Neural crest cell (in vitro differentiated cells): ENCODE measurements at regions not wholly inside any gene's neighbourhood (a gene's known extent, or its start where the extent isn't known, plus 50 kb on each side); places are given as distances from the start of the nearest gene placed in this dataset.

Experiments
- DNase-seq: peaks from one replicate; pipeline ENCODE4 v3.0.0; 2021; ENCODE audit warnings: low read depth, mixed read lengths, low spot score
- H3K27ac Mint-ChIP-seq: one replicate; pipeline ENCODE4 v1.8.0; 2021; ENCODE audit warnings: mild to moderate bottlenecking, mixed read lengths; ENCODE audit not compliant: unreplicated experiment
- H3K27me3 Mint-ChIP-seq: 2 replicates; pipeline ENCODE4 v1.8.0; 2021; ENCODE audit warnings: low read depth, mild to moderate bottlenecking, mixed read lengths
- H3K36me3 Mint-ChIP-seq: 2 replicates; pipeline ENCODE4 v1.8.0; 2021; ENCODE audit warnings: low read depth, mild to moderate bottlenecking, mixed read lengths
- H3K4me1 Mint-ChIP-seq: 2 replicates; pipeline ENCODE4 v1.8.0; 2021; ENCODE audit warnings: mixed read lengths
- H3K4me3 Mint-ChIP-seq: one replicate; pipeline ENCODE4 v1.8.0; 2021; ENCODE audit warnings: mild to moderate bottlenecking, mixed read lengths
- H3K9me3 Mint-ChIP-seq: 2 replicates; pipeline ENCODE4 v1.8.0; 2021; ENCODE audit warnings: mixed read lengths
- TF ChIP-seq, protein P1 (sequence below): fragments of 200-600 bp; sonication (generic); conservative IDR thresholded peaks from 2 replicates; pipeline ENCODE4 v1.5.0; 2021; ENCODE audit warnings: antibody characterized with exemption, mild to moderate bottlenecking

DNA sequence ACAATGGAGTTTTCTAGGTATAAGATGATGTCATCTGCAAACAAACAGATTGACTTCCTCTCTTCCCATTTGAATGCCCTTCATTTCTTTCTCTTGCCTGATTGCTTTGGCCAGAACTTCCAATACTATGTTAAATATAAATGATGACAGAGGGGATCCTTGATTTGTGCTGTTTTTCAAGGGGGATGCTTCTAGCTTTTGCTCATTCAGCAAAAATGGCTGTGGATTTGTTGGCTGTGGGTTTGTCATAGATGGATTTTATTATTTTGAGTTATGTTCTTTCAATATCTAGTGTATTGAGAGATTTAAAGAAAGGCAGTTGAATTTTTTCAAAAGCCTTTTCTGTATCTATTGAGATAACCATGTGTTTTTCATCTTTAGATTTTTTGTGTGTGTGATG is 662.4 kb upstream of the EYS start:
- peaks cover 3% of the 10 kb centered on the region for H3K36me3 Mint-ChIP-seq
- peaks cover 6% of the 10 kb centered on the region for H3K9me3 Mint-ChIP-seq
- no peak for DNase-seq
- no peak overlapping the region for H3K4me3 Mint-ChIP-seq
- TF ChIP-seq, protein P1, sequence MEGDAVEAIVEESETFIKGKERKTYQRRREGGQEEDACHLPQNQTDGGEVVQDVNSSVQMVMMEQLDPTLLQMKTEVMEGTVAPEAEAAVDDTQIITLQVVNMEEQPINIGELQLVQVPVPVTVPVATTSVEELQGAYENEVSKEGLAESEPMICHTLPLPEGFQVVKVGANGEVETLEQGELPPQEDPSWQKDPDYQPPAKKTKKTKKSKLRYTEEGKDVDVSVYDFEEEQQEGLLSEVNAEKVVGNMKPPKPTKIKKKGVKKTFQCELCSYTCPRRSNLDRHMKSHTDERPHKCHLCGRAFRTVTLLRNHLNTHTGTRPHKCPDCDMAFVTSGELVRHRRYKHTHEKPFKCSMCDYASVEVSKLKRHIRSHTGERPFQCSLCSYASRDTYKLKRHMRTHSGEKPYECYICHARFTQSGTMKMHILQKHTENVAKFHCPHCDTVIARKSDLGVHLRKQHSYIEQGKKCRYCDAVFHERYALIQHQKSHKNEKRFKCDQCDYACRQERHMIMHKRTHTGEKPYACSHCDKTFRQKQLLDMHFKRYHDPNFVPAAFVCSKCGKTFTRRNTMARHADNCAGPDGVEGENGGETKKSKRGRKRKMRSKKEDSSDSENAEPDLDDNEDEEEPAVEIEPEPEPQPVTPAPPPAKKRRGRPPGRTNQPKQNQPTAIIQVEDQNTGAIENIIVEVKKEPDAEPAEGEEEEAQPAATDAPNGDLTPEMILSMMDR = no peak
- H3K4me1 Mint-ChIP-seq = no peaks in the 10 kb centered on the region
- H3K27me3 Mint-ChIP-seq = no peaks in the 10 kb centered on the region
- H3K27ac Mint-ChIP-seq = no peak overlapping the region

DNA sequence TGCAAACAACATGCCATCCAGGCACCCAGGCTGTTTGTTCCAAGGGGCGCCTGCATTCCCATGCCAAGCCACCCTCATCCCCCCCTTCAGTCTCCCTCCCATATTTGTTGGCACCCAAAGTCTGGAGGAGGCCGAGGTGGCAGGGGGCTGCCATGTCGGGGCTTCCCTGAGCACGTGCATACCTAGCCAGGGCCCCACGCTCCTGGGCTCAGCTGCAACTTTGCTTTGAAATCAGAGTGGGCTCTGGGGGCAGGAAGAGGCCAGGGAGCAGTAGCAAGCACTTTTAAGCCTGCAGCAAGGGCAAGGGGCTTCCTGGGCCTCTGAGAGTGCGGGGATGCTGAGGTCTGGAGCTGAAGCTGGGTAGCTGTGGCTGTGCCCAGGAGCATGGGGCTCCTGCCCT is 655.9 kb upstream of the EYS start:
- Mint-ChIP-seq H3K36me3 (no peaks in the 10 kb centered on the region), H3K4me1 (no peaks in the 10 kb centered on the region)
- no peak for DNase-seq

DNA sequence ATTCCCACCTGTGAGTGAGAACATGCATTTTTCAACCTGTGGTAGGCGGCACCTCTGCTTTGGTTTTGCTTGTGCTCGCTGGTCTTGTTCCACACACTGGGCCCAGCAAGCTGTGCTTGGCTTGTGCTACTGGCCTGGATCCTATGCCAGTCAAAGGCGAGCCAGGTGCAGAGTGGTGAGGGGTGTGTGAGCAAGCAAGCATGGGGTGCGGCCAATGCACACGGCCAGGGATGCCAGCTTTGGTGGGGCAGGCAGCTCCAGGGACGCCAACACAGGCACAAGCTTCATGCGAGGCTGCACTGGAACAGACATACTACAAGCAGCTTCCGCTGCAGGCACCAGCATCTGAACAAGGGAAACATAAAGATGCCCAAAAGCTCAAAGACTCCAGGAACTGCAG is 654.9 kb upstream of the EYS start:
- TF ChIP-seq, protein P1 = no peak
- no peak overlapping the region for H3K4me3 Mint-ChIP-seq
- no peaks in the 10 kb centered on the region for H3K36me3 Mint-ChIP-seq
- H3K27ac Mint-ChIP-seq = no peak overlapping the region
- no peak for DNase-seq
- H3K27me3 Mint-ChIP-seq = no peaks in the 10 kb centered on the region
- no peaks in the 10 kb centered on the region for H3K4me1 Mint-ChIP-seq
- no peaks in the 10 kb centered on the region for H3K9me3 Mint-ChIP-seq

More for the DNA sequence above, 655.9 kb upstream of the EYS start:
- H3K27ac Mint-ChIP-seq = no peak overlapping the region
- no peaks in the 10 kb centered on the region for H3K9me3 Mint-ChIP-seq
- TF ChIP-seq, protein P1 = no peak
- H3K27me3 Mint-ChIP-seq = no peaks in the 10 kb centered on the region
- H3K4me3 Mint-ChIP-seq = no peak overlapping the region

DNA sequence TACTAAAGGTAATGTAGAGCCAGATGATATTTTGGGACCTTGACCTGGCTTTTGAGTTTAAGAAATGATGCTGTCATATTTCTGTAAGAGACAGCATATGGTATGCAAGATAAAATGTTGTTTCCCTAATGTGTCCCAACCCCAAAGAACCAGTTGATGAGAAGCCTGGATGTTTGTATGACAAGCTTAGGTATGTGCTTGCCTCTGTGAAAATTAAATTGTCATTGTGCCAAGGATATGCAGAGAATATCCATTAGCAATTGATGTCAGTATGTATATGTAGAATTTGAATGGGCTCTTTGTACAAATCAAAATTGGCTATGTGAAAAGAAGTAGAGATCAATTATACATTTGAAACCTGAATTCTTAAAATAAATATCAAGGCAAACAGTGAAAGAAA is 650.8 kb upstream of the EYS start:
- no peak overlapping the region for H3K27ac Mint-ChIP-seq
- H3K9me3 Mint-ChIP-seq = no peaks in the 10 kb centered on the region
- H3K27me3 Mint-ChIP-seq = no peaks in the 10 kb centered on the region
- TF ChIP-seq, protein P1 = no peak
- DNase-seq = no peak
- H3K36me3 Mint-ChIP-seq = no peaks in the 10 kb centered on the region
- no peaks in the 10 kb centered on the region for H3K4me1 Mint-ChIP-seq
- no peak overlapping the region for H3K4me3 Mint-ChIP-seq

DNA sequence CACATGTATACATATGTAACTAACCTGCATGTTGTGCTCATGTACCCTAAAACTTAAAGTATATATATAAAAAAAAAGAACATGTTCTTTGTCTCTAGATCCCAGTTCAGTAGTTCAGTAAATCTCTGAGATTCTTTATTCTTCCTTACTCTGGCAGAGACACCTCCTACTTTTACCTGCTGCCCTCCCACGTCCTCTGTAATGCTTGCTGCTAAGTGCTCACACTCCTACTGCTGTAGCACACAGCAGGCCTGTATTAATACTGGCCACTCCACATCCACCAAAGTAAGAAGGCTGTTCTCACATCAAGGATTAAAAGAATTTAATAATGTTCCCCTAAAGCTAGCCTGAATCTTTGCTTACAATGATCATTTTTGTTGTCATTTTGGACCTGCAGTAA is 648.4 kb upstream of the EYS start:
- DNase-seq = no peak
- Mint-ChIP-seq H3K4me1 (no peaks in the 10 kb centered on the region), H3K27me3 (no peaks in the 10 kb centered on the region), H3K27ac (peak overlapping the region; percentile 51), H3K4me3 (no peak overlapping the region), H3K36me3 (no peaks in the 10 kb centered on the region), H3K9me3 (no peaks in the 10 kb centered on the region)
- TF ChIP-seq, protein P1 = no peak

DNA sequence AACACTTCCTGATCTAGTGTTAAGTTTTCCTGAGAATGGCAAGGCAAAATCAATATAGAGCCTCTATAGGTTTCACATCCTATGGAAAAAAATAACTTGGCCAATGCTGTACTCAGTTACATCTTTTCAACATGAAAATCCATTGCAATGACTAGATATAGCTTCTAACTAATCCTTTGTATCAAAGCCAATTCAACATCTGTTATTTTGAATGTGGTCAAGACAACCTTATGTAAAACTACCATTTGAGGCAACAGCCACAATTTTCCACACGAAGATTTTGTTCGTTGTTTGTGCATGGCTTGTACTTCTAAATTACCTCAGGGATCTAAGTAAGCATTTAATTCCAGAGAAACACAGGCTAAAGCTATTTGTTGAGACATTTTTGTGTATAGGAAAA is 637.8 kb upstream of the EYS start:
- no peaks in the 10 kb centered on the region for H3K27me3 Mint-ChIP-seq
- peaks cover 9% of the 10 kb centered on the region for H3K9me3 Mint-ChIP-seq
- H3K36me3 Mint-ChIP-seq = no peaks in the 10 kb centered on the region
- H3K4me1 Mint-ChIP-seq = peaks cover 4% of the 10 kb centered on the region
- TF ChIP-seq, protein P1 = no peak
- no peak overlapping the region for H3K4me3 Mint-ChIP-seq
- DNase-seq = no peak
- no peak overlapping the region for H3K27ac Mint-ChIP-seq
